Posterior vena cava (tissue), 2 donors: ENCODE measurements at regions not wholly inside any gene's neighbourhood (a gene's known extent, or its start where the extent isn't known, plus 50 kb on each side); places are given as distances from the start of the nearest gene placed in this dataset.

Experiments used
- DNase-seq: peaks from one replicate; pipeline ENCODE4 v3.0.0-alpha.2; 2020; ENCODE audit warnings: low spot score
- intact Hi-C, 2 donors: fragments of 100-400 bp; cut with DNase I; formaldehyde crosslinking; loops; one replicate each; pipeline versions ENCODE4 v1.14.1 to v1.14.2; 2022 to 2023
- donor health status: DM: yes; HTN: yes; CAD: no.
- donor health status: DM: yes; HTN: yes; CAD: no.

DNA sequence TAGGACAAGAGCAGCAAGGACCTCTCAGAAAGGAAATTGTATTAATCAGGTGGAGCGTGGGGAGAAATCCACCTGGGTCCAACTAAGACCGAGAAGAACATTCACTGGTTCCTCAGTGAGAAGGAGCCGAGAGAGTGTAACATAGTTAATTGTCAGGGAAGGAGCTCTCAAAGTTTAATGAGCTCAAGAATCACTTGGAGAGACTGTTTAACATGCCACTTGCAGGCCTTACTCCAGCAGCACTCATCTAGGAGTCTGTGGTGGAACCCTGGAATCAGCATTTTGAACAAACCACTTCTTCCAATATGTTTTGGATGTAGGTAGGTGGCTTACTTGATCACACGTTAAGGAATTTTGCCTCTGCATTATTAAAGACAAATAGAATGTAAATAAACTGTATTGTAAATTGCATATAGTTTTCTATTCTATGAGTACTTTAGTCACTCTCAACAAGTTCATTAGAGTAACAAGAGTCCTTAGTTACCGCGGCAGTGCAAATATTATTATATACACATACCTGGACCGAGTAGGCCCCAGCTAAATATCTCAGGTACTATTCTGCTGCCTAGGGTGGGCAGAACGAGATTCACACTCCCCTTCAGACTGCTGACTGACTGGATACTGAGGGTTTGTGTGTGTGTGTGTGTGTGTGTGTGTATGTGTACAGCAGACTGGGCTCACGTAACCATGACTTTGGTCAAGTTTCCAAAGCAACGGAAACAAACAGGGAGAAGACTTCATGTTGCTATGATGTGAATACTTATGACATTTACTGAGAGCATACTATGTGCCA lies 203.2 kb upstream of the USP24 start:
- intact Hi-C loops: no loop called here
- DNase-seq: no peak

DNA sequence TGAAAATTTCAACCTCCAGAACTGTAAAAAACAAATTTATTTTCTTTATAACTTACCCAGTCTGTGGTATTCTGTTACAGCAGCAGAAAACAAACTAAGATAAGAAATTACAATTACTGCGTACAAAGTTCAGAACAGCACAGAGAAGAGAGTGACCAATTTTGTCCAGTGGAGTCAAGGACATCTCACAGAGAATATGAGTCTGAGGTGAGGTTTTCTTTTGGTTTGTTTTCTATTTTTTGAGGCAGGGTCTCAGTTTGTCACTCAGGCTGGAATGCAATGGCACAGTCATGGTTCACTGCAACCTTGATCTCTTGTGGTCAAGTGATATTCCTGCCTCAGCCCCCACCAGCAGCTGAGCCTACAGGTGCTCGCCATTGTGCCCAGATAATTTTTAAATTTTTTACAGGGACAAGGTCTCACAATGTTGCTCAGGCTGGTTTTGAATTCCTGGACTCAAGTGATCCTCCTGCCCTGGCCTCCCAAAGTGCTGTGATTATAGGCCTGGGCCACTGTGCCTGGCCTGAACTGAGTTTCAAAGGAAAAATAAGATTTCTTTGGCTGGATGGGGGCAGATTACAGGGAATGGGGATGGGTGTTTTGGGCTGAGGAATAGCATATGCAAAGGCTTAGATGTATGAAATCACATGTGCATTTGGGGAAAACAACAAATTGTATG lies 201.1 kb upstream of the USP24 start:
- intact Hi-C loops: no loop called here
- DNase-seq: no peak

DNA sequence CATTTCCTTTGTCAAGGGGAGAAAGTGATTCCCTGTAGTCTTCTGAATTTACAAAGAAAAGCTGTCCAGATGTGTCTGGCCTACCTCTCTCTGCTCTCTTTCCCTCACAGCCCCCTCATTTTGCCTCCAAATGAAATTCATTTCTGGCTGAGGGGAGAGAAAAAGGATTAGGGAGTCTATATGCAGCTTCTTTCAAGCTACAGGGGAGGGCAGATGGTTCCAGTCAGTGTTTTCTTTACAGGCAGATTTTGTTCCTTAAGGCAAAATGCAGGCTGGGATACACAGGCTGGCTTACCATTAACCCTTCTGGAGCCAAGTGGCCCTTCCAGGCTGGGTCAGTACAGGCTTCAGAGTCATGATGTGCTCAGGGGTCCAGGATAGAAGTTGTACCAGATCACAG lies 198.1 kb upstream of the USP24 start:
- intact Hi-C loops: no loop called here
- DNase-seq: no peak

DNA sequence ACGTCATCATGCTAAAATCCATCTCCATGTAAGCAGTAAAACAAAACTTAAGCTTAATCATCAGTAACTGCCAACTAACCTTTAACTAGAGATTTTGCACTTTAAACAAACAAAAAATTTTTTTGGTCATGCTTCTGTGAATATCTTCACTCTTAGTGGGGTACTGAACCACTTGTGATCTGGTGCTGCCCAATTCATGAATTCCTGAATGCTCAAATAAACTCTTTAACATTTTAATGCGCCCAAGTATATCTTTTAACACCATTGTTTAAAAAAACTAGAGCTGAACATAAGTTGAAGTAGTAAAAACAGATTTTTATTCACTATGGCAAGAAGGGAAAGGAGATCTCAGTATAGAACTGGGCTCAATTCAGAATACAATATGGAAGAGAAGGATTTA lies 196.9 kb upstream of the USP24 start:
- no peak for DNase-seq
- intact Hi-C loops: no loop called here

DNA sequence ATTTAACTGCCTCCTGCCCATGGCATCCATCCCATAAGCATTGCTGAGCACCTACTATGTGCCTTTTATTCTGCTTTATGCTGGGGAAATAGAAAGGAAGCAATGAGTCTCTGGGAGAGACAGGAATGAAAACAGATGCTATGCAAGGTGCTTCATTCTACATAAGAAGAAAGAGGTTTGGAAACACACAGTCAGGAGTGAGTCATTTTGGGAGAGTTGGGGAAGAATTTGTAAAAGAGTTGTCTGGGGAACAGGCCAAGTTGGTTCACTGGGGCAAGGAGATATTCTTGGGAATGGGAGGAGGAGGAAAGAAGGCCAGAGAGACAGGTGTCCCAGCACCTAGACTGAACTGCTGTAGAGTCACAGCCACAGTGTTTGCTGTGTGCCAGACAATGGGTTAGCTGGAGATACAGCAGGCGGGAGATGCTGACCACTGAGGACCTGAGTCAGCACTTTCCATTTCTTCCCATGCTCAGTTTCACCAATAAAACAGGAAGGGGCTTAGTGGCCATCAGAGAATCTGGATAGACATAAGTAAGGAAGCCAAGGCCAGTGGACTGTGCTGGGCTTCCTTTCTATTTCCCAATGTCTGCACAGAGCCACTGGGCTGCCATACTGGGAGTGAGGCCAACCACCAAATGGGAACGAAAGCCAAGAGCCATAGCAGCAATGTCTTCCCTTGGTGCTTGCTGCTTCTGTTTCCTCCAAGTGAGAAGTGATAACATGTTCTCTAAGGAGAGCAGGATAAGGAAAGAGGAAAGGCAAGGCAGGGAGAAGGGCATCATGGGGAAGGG lies 187.7 kb upstream of the USP24 start:
- no peak for DNase-seq
- intact Hi-C loops: no loop called here

DNA sequence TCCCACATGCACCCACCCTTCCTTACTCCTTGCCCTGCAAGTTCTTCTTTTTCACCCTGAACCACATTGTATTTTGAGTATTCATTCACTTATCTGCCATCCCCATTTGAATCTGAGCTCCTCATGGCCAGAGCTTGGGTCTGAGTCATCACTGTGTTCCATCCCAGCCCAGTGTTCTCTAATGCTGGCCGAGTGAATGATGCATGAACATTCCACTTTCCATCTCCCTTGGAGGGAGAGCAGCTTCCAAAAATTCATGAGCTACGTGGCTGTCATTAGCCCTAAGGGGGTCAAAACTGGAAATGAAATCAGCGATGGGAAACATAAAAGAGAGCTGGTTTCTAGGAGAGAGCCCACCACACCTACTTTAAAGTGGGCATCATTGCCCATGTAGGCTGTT lies 187.0 kb upstream of the USP24 start:
- intact Hi-C loops: no loop called here
- DNase-seq: no peak

DNA sequence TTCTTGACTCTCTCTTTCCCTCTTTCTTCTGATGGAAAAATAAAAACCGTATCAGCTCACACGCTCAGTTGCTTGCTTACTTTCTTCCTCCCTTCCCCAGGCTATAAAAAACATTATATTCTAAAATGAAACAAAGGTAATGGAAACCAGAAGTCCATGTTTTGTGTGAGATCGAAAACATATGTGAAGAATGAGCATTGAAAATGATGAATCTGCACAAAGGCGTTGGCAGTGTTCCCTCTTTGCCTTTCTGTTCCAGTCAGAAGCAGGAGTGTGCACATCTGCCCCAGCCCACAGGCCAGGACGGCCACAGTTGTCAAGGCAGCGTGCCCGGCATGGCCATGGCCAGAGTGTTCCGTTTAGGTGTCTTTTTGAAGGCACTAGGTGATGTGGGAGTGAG lies 185.3 kb upstream of the USP24 start:
- intact Hi-C loops: no loop called here
- DNase-seq: peak; percentile 65

DNA sequence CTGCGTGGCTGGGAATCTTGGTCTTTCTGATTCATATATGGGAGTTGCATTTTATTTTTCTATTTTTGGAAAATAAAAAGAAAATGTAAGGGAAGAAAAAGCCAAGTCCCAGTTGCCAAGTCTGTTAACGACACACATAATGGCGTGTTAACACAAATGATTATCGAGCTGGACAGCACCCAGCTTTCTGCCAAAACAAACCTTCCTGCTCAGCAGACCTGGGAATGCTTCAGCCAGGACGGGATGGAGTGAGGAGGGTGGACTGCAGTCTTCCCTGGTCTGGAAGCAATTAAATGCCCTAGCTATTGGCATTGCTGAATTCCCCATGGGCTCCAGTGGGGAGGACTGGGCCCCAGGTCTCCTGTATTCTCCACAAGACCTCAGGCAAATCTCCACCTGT lies 184.2 kb upstream of the USP24 start:
- DNase-seq: no peak
- intact Hi-C loops: no loop called here

DNA sequence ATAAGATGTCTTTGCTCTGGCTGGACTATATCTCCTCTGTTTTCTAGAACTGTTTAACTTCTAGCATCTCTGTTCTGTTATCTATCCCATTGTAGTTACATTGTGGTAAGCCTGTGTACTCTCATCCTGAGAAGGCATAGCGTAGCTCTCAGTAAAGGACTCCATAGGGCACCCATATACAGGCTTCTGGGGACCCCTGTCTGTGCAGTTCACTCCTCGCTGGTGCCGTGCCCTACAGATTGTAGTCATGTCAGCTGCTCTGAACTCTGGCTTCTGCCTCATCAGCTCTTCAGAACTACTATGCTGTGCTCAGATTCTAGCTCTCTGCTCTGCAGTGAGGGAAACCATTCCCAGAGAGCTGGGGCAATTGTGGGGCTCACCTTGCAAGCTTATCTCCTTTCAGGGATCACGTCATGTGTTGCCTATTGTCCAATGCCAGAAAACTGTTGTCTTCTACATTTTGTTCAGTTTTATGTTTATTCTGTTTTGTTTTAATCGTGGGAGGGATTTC lies 181.3 kb upstream of the USP24 start:
- DNase-seq: no peak
- intact Hi-C loops: no loop called here

DNA sequence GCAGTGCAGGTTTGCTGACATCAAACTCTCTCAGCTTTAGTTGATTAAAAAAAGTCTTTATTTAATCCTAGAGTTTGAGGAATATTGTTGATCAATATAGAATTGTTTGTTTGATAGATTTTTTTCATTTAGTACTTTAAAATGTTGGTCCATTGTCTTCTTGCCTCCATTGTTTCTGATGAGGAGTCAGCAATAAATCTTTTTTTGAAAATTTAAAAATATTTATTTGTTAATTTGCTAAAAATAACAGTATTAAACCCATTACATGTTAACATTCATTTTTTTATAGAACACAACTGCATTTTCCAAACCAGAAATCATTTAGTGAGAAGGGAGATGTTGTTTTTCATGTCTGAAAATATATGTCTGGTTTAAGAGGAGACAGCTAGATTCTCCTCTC lies 173.8 kb upstream of the USP24 start:
- no peak for DNase-seq
- intact Hi-C loops: no loop called here

DNA sequence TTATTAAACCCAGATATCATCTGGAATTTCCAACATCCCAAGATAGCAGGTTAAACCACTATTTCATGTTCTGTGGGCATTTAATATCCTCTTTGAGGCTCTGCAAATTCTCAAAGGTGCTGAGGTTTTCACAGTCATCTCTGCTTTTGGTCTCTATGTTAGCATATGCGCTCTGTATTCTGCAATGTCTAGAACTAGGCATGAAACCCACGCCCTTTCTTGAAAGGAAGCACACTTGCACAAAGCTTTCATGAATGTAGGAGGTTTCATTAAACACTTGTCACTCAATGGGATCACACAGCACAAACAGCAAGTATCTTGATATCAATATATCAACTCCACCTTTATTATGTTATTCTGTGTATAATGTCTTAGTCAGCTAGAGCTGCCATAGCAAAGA lies 172.0 kb upstream of the USP24 start:
- DNase-seq: no peak
- intact Hi-C loops: no loop called here

DNA sequence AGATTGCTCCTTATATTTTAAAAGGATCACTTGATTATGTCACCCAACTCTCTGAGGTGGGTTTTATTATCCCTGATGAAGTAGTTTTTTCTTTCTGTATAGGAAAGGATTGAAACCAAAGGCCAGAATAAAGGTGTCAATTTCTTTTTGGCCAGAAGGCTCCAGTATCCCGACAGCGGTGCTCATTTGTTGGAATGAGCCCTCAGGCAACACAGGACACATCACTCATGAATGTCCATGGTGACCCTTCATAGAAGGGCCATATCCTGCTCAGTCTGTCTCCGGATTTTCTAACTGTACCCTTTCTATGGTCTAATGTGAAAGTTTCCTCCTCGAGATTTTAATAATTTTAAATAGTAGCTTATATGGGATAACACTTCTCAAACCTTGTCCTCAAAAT lies 171.3 kb upstream of the USP24 start:
- no peak for DNase-seq
- intact Hi-C loops: no loop called here

DNA sequence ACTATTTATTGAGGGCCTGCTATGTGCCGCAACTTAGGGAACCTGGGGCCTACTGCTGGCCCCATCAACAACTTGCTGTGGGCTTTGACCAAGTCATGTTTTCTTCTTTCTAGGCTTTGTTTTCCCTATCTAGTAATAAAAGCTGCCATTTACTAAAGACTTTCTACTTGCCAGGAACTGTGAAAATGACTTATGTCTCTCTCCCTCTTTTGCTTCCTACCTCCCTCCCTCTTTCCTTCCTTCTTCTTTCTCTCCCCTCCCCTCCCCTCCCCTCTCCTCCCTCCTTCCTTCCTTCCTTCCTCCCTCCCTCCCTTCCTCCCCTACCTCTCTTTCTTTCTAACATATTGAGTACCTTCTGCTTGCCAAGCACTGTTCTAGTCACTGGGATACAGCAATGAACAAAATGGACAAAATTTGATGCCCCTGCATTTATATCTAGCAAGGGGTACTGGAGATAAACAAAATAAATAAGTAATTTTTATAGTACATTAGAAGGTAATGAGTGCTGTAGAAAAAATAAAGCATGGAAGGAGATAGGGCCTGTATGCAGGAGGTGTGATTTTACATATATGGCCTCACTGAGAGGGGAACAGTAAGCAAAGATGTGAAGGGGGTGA lies 170.3 kb upstream of the USP24 start:
- DNase-seq: no peak
- intact Hi-C loops: no loop called here

DNA sequence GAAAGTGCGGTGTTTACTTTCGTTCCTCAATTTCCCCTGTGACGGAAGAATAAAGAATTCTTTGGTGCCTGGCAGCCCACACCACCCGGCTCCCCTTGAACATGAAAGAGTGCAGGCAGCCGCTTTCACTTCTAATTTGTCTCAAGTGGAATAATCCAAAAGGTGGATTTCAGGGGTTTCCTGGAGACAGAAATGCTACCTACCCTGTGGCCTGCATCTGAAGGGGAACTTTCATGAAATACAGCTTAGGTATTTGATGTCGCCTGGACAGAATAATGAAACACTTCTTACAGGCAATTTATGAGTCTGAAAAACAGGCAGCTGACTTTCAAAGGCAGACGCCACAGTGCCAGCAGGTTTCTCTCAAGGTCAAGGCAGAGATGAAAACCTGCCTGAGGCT lies 169.5 kb upstream of the USP24 start:
- intact Hi-C loops: no loop called here
- DNase-seq: no peak

DNA sequence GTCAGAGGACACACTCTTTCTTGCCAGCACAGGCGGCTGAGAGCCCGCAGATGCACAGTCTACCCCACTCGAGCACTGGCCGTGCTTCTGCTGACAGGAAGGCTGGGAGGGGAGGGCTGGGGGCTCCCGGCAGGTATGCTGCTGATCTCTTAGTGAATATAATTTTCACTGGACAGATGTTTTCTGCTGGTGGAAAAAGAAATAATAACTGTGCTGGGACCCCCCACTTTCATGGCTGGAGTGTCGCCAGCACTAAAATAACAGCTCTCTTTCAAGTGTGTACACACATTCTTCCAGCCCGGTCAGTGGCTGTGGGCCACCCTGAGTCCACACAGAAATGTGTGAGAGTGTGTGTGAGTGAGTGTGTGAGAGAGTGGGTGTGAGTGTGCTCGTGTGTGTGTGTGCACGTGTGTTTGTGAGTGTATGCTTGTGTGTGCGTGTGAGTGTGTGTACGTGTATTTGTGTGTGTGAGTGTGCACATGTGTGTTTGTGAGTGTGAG lies 167.7 kb upstream of the USP24 start:
- DNase-seq: no peak
- intact Hi-C loops: no loop called here

DNA sequence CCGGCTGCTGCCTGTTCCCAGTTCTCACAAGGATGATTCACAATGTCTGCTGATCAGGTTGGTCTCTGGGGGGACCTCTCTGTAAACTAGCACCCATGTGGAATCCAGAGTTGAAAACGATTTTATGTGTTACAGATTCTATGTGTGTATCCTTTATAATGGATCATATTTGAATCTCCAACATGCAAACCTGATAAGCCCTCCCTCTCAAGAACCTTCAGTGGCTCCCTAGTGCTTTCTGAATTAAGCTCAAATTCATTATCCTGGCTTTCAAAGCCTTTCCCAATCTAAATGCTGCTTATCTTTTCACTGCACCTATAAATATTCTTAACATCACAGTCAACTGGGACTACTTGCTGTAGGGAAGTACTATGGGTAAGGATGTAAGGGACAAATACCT lies 166.8 kb upstream of the USP24 start:
- DNase-seq: no peak
- intact Hi-C loops: no loop called here

DNA sequence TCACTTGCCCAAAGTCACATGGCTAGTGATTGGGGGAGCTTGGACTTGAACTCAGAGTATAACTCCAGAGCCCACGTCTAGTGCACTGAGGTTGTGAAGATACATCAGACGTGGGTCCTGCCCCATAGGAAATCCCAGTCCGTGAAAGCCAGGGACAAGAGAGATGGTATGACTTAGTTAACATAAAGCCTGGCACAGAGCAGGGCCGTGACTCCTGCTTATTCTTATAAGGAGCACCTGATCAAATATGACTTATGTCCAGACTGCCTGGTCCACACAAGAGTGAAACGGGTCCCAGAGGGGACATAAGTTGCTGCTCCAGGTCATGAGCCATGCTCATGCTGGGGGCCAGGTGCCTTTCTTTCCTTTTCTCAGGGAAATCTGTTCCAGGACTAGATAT lies 166.3 kb upstream of the USP24 start:
- no peak for DNase-seq
- intact Hi-C loops: no loop called here

DNA sequence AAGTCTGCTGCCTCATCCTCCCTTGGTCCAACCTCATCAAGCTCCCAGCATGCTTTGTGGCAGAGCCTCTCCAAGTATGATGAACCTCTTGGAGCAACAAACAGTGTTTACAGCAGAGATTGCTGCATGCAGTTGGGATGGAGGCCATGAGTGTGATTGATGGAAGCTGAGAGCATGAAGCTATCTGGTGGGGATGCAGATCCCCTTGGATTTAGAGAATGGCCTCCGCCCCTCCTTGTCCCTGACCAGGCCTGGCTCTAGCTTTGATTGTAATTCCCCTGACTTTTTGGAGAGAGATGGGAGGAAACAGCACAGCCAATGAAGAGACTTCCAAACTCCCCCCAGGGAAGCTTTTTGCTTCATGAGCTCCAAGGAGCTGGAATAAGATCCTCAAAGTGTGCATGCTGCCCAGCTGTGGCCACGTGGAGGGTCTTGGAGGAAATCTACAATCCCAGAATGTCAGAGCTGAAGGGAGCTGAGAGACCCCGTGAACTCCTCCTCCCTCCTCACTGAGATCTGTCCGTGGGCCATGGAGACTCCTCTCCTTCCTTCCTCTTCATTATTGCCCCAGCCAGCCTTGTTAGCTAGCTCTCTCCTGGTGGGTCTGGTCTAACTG lies 165.3 kb upstream of the USP24 start:
- intact Hi-C loops: no loop called here
- no peak for DNase-seq

DNA sequence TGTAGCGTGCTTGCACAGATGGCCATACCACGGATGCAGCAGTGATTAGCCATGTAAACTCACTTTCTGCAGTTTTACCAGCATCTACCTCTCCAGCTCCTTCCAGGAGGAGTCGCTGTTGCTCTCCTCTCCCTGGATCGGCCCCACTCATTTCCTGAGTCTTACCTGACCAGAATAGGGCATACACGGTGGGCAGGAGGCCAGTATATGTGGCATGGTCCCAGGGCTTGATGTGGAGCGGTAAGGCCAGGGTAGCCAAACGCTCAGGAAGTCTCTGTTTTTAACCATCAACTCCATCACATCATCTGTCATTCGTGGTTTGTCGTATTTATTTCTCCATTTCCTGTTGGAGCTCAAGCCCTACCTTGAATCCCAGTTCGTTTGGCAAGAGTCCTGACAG lies 163.4 kb upstream of the USP24 start:
- no peak for DNase-seq
- intact Hi-C loops: loop anchor here in 1 of 2 donors (10.0 kb wide), 1 partner anchor 1206 kb away; no protein-coding TSS in a partner anchor
